Stimulated activated CD8-positive, alpha-beta memory T cell treated with anti-CD3 and anti-CD28 coated beads, Interleukin-2, amount 100 ng/mL, for 1 hour (primary cell): ENCODE measurements at regions not wholly inside any gene's neighbourhood (a gene's known extent, or its start where the extent isn't known, plus 50 kb on each side); places are given as distances from the start of the nearest gene placed in this dataset.

Experiments
- DNase-seq, 2 donors: peaks; one replicate each; pipeline ENCODE4 v3.0.0-alpha.2; 2020; ENCODE audit warnings: low read depth in 2 of 2

DNA sequence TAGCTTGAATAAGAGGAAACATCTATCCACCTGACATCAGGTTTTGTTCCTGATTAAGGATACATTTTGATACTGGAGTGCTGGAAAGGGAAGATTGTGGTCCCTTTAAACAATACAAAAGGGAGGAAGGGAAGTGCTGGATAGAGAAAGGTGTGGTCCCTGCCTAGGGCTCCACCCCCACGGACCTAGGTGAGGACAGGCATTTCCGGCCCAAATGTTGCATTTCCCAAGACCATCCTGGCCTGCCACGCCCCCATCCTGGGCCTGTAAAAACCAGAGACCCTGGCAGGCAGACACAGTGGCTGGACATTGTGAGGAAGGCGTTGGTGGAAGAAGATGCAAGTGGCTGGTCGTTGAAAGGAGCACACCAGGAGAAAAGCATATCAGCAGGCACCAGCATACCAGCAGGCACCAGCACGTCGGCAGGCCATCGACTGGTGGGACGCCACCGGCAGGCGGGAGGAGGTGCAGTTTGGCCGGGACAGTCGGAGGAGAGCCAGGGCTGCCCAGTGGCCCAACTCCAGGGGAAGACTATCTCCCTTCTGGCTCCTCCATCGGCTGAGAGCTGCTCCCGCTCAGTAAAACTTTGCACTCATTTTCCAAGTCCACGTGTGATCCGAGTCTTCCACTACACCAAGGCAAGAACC is 53.2 kb upstream of the AMN1 start:
- DNase-seq = no peak

GRCh38 chr12:31780096-31780495 is 51.3 kb upstream of the AMN1 start:
- DNase-seq = no peak

- DNase-seq = no peak
These were observed 49.9 kb upstream of the AMN1 start for GRCh38 chr12:31778687-31779086.
